ENCODE measurements at regions not wholly inside any gene's neighbourhood (a gene's known extent, or its start where the extent isn't known, plus 50 kb on each side); places are given as distances from the start of the nearest gene placed in this dataset.

DNA sequence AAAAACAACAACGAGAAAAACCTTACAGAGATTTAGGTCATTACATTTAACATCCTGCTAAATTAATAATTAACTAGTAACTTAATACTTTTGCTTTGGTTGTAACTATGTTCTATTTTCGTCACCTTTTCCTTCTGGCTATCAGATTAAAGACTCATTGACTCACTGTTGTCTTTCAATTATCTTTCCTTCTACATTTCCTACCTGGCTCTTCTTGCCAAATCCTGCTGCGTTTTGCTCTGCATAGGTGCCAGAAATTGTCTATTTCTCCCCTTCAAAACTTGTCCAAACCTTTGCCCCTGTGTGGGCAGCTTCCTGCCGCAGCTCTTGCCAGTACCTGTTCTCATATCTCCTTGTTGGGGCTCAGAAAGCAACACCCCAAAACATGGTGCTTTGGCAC lies 235.5 kb upstream of the ZNF608 start:
- TF ChIP-seq, protein P1, sequence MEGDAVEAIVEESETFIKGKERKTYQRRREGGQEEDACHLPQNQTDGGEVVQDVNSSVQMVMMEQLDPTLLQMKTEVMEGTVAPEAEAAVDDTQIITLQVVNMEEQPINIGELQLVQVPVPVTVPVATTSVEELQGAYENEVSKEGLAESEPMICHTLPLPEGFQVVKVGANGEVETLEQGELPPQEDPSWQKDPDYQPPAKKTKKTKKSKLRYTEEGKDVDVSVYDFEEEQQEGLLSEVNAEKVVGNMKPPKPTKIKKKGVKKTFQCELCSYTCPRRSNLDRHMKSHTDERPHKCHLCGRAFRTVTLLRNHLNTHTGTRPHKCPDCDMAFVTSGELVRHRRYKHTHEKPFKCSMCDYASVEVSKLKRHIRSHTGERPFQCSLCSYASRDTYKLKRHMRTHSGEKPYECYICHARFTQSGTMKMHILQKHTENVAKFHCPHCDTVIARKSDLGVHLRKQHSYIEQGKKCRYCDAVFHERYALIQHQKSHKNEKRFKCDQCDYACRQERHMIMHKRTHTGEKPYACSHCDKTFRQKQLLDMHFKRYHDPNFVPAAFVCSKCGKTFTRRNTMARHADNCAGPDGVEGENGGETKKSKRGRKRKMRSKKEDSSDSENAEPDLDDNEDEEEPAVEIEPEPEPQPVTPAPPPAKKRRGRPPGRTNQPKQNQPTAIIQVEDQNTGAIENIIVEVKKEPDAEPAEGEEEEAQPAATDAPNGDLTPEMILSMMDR (IDR thresholded peaks at IDR 0.05): no peak
- TF ChIP-seq POLR2A (IDR thresholded peaks at IDR 0.05): no peak

Data from lower leg skin (tissue), 3 donors.